ENCODE measurements at regions not wholly inside any gene's neighbourhood (a gene's known extent, or its start where the extent isn't known, plus 50 kb on each side); places are given as distances from the start of the nearest gene placed in this dataset.

DNA sequence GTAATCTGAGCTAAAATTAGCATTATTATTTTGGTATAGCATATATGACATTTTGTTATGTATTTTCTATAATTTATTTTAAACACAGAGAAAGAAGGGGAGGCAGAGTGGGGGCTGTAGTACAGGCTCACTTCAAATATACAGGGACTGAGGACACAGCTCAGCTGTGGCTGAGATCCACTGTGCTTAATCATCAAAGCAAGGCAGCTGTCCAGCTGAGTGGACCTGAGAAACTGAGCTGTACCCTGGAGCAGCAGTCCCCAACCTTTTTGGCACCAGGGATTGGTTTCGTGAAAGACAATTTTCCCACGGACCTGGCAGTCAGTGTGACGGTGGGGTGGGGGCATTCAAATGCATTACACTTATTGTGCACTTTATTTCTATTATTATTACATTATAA is 687.2 kb downstream of the RNF144A start:
- Mint-ChIP-seq H3K4me1 (peaks cover 1 to 9% (median 3%) of the 10 kb centered on the region in 4 donors), H3K9me3 (peaks cover 0 to 9% (median 0%) of the 10 kb centered on the region in 9 donors), H3K36me3 (peaks cover 0 to 5% (median 0%) of the 10 kb centered on the region in 3 donors), H3K4me3 (no peak overlapping the region), H3K27ac (peak overlapping the region in 1 of 10 donors; percentile 41), H3K27me3 (no peaks in the 10 kb centered on the region)
- POLR2A ChIA-PET = no interaction called here
- no peak for ATAC-seq
- DNase-seq = no peak

DNA sequence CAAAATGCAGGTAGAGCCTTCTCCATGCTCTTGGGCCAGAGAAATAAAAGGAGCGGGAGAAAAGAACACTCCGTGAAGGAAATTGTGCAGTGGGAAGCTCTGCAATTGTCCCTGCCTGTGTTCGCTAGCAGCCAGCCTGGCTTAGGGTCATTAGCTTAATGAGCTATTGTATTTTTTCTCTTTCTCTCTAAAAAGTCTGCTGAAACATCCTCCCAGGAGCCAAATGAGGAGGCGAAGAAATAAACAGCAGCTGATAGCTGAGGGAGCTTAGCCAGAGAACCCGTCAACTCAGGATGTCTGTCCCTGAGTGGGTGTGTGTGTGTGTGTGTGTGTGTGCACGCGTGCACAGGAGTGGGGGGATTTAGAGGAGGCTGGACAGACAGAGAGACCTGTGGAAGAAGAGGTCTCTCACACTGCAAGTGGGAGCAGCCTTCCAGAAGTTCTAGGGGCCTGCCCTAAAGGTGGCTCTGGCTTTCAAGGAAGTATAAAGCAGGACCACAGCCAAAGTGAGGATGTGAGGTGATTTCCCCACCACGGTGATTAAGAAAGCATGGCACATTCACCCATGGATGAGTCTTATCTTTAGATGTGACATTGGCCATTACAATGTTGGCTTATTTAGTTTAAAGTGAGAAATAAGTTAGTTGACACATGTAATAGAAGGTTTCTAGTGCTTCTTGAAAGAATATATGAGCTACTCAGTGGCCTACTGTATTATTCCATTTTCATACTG is 690.4 kb downstream of the RNF144A start:
- H3K9me3 Mint-ChIP-seq = peaks cover 0 to 1% (median 0%) of the 10 kb centered on the region in 9 donors
- H3K4me1 Mint-ChIP-seq = peaks cover 15 to 31% (median 25%) of the 10 kb centered on the region in 4 donors
- ATAC-seq (no peak), DNase-seq (no peak)
- POLR2A ChIA-PET = no interaction called here
- no peaks in the 10 kb centered on the region for H3K27me3 Mint-ChIP-seq
- peak overlapping the region in 1 of 10 donors; percentile 11 for H3K4me3 Mint-ChIP-seq
- H3K36me3 Mint-ChIP-seq = no peaks in the 10 kb centered on the region
- peak overlapping the region in 5 of 10 donors; percentile 11 to 81 (median 48) for H3K27ac Mint-ChIP-seq

DNA sequence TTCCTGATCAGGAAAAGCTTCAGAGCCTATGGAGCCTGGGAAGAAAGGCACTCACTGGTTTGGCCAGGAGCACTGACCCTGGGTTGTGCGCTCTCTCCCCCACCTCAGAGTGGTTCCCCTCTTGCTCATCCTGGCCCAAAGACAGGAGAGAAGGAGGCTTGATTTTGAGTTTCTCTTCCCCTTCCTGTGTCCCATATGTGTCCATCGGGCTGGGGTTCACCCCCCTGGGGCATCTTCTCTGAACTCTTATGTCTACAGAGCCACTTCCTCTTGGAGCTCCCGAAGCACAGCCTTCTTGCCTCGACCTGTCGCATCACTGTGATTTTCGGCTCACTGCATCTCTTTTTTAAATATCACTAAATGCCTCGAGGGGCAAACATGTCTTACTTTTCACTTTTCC is 692.3 kb downstream of the RNF144A start:
- no peaks in the 10 kb centered on the region for H3K9me3 Mint-ChIP-seq
- H3K27ac Mint-ChIP-seq = peak overlapping the region in 9 of 10 donors; percentile 58 to 92 (median 84)
- POLR2A ChIA-PET = interaction anchor here (1.4 kb wide), 1 partner anchor 42 kb away, joined by 5 read pairs; no protein-coding TSS in a partner anchor
- no peaks in the 10 kb centered on the region for H3K36me3 Mint-ChIP-seq
- no peaks in the 10 kb centered on the region for H3K27me3 Mint-ChIP-seq
- DNase-seq (no peak), ATAC-seq (peak in 1 of 2 donors; percentile 36)
- peak overlapping the region in 9 of 10 donors; percentile 6 to 77 (median 59) for H3K4me3 Mint-ChIP-seq
- H3K4me1 Mint-ChIP-seq = peaks cover 15 to 31% (median 25%) of the 10 kb centered on the region in 4 donors

DNA sequence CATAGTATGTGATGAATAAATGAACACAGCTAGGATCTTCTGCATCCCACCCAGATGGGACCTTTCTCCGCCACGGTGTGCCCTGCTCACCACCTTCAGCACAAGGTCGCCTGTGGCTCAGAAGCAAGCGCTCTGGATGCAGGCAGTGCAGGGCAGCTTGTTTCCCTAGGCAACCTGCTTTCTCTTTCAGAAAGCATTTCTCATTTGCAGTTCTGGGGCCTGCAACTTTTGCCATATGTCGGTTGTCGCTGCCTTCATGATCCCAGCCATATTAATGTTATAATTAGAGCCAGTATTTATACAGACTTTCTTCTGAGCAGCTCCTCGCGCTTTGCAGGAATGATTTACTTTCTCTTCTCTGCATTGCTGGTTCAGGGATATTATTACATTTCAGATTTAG is 692.8 kb downstream of the RNF144A start:
- no peaks in the 10 kb centered on the region for H3K9me3 Mint-ChIP-seq
- H3K4me1 Mint-ChIP-seq = peaks cover 15 to 31% (median 25%) of the 10 kb centered on the region in 4 donors
- peak overlapping the region in 9 of 10 donors; percentile 6 to 77 (median 59) for H3K4me3 Mint-ChIP-seq
- DNase-seq = peak in 1 of 10 donors; percentile 40
- POLR2A ChIA-PET = interaction anchor here (1.4 kb wide), 1 partner anchor 42 kb away, joined by 5 read pairs; no protein-coding TSS in a partner anchor
- peak; percentile 60 to 77 for ATAC-seq
- no peaks in the 10 kb centered on the region for H3K27me3 Mint-ChIP-seq
- no peaks in the 10 kb centered on the region for H3K36me3 Mint-ChIP-seq
- H3K27ac Mint-ChIP-seq = peak overlapping the region; percentile 58 to 92 (median 83)

DNA sequence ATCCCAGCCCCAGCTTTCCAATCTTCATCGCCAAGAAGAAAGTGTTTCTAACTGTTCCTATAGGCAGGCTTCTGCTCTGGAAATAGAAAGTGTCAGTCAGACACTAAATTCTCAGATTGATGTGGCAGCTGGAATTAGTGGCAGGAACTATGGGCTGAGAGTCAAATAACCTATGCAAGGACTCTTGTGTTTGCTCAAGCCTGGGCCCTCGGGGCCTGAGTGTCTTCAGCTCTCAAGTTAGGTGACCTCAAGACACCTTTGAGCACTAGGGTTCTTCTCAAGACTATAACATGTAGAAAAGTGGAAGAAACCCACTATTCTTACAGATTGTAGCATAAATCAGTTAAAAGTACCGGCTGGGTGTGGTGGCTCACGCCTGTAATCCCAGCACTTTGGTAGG is 694.5 kb downstream of the RNF144A start:
- DNase-seq (no peak), ATAC-seq (no peak)
- H3K9me3 Mint-ChIP-seq = no peaks in the 10 kb centered on the region
- POLR2A ChIA-PET = interaction anchor here (0.9 to 1.1 kb wide), 2 partner anchors 19 to 161 kb away, joined by 3 to 7 read pairs; no protein-coding TSS in a partner anchor
- H3K36me3 Mint-ChIP-seq = no peaks in the 10 kb centered on the region
- no peaks in the 10 kb centered on the region for H3K27me3 Mint-ChIP-seq
- H3K4me3 Mint-ChIP-seq = peak overlapping the region in 7 of 10 donors; percentile 5 to 78 (median 26)
- peaks cover 15 to 31% (median 25%) of the 10 kb centered on the region in 4 donors for H3K4me1 Mint-ChIP-seq
- H3K27ac Mint-ChIP-seq = peak overlapping the region in 8 of 10 donors; percentile 26 to 84 (median 66)

DNA sequence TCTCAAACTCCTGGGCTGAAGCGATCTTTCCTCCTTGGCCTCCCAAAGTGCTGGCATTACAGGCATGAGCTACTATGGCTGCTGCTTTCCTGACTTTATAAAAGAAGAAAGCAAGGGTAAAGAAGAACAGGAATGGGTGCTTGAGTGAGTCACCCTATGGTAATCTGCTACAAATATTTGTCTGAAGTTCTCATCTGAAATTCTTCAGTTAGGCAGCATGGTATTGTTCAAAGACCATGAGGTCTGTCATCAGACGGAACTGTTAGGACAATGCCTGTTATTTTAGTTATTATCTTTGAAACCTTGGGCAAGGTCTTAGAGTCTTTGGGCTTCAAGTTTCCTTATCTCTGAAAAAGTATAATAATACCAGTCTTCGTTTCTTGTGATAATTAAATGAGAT is 695.8 kb downstream of the RNF144A start:
- no peak for DNase-seq
- Mint-ChIP-seq H3K4me1 (peaks cover 13 to 26% (median 22%) of the 10 kb centered on the region in 4 donors), H3K27ac (peak overlapping the region in 1 of 10 donors; percentile 47), H3K4me3 (no peak overlapping the region), H3K9me3 (no peaks in the 10 kb centered on the region), H3K36me3 (no peaks in the 10 kb centered on the region), H3K27me3 (no peaks in the 10 kb centered on the region)
- POLR2A ChIA-PET = no interaction called here
- ATAC-seq = no peak

DNA sequence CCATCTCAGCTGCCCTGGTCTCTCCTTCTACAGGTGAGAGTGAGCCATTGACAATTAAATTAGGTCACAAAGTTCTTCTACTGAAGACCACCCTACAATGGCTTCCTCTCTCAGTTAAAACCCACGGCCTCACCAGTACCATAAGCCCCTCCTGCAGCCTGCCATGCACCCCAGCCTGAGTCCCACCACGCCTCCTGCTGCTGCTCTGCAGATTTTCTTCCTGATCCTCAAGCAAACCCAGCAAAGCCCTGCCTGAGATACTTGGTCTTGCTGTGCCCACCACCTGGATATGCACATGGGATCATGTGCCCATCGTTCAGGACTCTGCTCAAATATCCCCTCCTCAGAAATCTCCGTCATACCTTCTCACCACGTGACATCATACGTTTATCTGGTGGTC is 696.6 kb downstream of the RNF144A start:
- Mint-ChIP-seq H3K27ac (peak overlapping the region in 2 of 10 donors; percentile 32 to 34), H3K36me3 (no peaks in the 10 kb centered on the region), H3K9me3 (no peaks in the 10 kb centered on the region), H3K27me3 (peaks cover 0 to 1% (median 0%) of the 10 kb centered on the region in 5 donors), H3K4me3 (no peak overlapping the region), H3K4me1 (peaks cover 13 to 26% (median 22%) of the 10 kb centered on the region in 4 donors)
- ATAC-seq = no peak
- DNase-seq = no peak
- POLR2A ChIA-PET = no interaction called here

DNA sequence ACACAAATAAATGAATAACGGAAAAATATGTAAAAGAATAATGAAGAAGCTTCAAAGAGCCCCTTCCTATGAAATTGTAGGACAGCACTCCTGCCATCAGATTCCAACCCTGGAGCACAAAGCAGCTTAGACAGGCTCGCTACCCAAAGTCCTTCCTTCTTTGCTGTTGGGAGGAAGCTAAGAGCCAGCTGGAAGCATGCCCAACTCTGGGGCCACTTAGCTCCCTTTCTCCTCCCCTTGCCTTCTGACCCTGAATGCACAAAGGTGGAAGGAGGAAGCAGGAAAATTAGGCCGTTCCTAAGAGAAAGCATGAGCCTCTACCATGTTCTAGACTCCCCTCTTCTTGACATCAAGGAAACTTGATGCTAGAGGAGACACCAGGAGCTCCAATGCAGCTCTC is 700.8 kb downstream of the RNF144A start:
- ATAC-seq = no peak
- Mint-ChIP-seq H3K27me3 (peaks cover 0 to 1% (median 0%) of the 10 kb centered on the region in 5 donors), H3K9me3 (peaks cover 0 to 10% (median 4%) of the 10 kb centered on the region in 9 donors), H3K4me3 (no peak overlapping the region), H3K36me3 (peaks cover 0 to 12% (median 0%) of the 10 kb centered on the region in 3 donors), H3K27ac (no peak overlapping the region), H3K4me1 (peaks cover 0 to 3% (median 1%) of the 10 kb centered on the region in 4 donors)
- no peak for DNase-seq
- POLR2A ChIA-PET = no interaction called here

DNA sequence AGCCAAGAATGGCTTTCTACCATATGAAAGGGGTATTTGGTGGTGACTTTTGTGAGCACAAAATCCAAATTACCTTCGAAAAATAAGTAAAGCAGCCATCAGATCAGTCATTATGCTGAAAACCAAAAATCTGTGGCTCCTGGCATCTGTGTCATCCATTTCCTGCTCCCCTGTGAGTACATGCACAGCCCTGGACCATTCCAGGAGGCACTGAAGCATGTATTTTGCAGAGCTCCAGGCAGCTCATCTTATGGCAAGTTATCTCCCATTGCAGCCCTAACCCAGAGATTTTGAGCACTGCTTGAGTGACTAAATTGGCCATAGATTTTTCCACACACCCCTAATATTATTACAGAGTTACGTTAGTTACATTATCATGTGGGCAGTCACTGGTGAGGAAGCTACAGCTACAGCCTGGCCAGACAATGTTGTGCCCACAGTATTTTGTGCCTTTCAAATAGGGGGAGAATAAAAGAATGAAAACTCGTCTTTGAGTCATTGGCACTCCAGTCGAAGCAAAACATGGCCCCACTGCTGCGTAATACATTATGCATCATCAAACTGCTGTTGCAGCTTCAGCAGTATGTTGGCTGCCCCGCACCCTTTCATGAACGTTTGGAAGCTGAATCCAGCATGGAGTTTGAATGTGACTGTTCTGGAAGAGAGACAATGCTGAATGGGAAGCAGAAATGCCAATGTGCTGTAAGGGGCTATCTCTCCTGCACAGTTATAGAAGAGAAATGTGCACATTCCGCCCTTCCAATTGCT is 702.2 kb downstream of the RNF144A start:
- DNase-seq (no peak), ATAC-seq (no peak)
- Mint-ChIP-seq H3K27ac (no peak overlapping the region), H3K27me3 (peaks cover 0 to 1% (median 0%) of the 10 kb centered on the region in 5 donors), H3K9me3 (peaks cover 0 to 10% (median 4%) of the 10 kb centered on the region in 9 donors), H3K4me1 (peaks cover 0 to 3% (median 1%) of the 10 kb centered on the region in 4 donors), H3K4me3 (no peak overlapping the region), H3K36me3 (peaks cover 0 to 12% (median 0%) of the 10 kb centered on the region in 3 donors)
- POLR2A ChIA-PET = interaction anchor here (0.8 kb wide), 1 partner anchor 52 kb away, joined by 3 read pairs; no protein-coding TSS in a partner anchor

DNA sequence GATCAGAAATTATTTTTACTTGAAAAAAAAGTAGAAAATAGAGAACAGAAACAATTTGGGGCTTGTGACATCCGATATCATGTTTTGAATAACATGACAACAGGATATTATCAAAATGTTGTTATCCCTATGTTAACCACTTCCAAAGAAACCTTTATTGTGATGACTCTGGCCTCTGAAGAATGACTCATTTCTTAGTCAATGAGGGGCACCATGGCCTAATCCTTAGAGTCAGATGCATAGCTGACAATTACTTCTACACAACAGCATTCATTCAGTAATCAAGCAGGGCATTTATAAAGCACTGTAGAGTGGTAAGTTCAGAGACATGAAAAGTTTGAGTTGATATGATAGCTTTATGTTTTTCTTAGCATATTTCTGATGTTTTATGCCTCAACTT is 703.0 kb downstream of the RNF144A start:
- Mint-ChIP-seq H3K4me1 (peaks cover 0 to 3% (median 1%) of the 10 kb centered on the region in 4 donors), H3K36me3 (peaks cover 0 to 12% (median 0%) of the 10 kb centered on the region in 3 donors), H3K27me3 (peaks cover 0 to 1% (median 0%) of the 10 kb centered on the region in 5 donors), H3K9me3 (peaks cover 0 to 10% (median 4%) of the 10 kb centered on the region in 9 donors), H3K27ac (no peak overlapping the region), H3K4me3 (no peak overlapping the region)
- ATAC-seq (no peak), DNase-seq (no peak)
- POLR2A ChIA-PET = interaction anchor here (1.1 kb wide), 1 partner anchor 105 kb away, joined by 3 read pairs; no protein-coding TSS in a partner anchor

DNA sequence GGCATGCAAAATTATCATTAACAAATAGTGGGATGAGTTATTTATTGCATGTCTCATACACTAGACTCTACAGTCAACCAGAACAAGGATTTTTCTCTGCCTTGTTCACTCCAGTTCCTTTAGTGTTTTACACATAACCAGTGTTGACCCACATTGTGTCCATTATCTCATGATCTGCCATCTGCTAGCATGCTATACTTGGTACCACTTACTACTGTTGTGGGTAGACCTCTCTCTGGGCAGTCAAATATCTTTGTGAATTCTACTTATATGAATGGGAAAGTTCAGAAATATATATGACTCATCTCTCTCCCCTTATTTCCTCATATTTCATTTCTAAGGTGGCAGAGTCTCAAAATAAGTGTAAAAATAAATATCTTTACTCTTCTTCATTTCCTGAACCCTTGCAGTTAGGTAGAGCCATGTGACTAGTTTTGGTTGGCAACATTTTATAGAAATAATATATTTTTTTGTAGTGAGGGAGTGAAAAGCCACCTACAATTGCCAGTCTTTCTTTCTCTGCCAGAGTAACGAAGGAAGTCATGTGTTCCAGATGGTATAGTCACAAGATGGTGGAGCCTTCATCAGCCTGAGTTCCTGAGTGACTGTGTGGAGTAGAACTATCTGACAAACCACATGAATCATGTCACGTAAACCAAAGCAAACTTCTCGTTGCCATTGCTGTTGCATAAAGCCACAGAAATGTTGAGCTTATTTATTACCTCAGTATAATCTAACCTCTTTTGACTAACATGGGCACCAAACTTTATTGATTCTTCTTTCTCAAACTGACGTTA is 704.0 kb downstream of the RNF144A start:
- no peak for ATAC-seq
- peak overlapping the region in 1 of 10 donors; percentile 9 for H3K27ac Mint-ChIP-seq
- H3K9me3 Mint-ChIP-seq = peaks cover 0 to 10% (median 4%) of the 10 kb centered on the region in 9 donors
- POLR2A ChIA-PET = interaction anchor here (1.1 kb wide), 1 partner anchor 104 kb away, joined by 3 read pairs; no protein-coding TSS in a partner anchor
- H3K4me1 Mint-ChIP-seq = peaks cover 0 to 5% (median 2%) of the 10 kb centered on the region in 4 donors
- DNase-seq = no peak
- H3K36me3 Mint-ChIP-seq = peaks cover 0 to 12% (median 0%) of the 10 kb centered on the region in 3 donors
- H3K27me3 Mint-ChIP-seq = peaks cover 0 to 1% (median 0%) of the 10 kb centered on the region in 5 donors
- H3K4me3 Mint-ChIP-seq = no peak overlapping the region
